PC-9 (cell line): ENCODE measurements at regions not wholly inside any gene's neighbourhood (a gene's known extent, or its start where the extent isn't known, plus 50 kb on each side); places are given as distances from the start of the nearest gene placed in this dataset.

Experiments used
- BruUV-seq: library from RNA; stranded (reverse); fragments of 400-500 nt; replicated peaks from 2 replicates; lab custom pipeline; 2021; lab: Mats Ljungman, UMichigan
- CTCF ChIA-PET: fragments of 300-600 bp; sonication (Branson Sonifier 250); formaldehyde crosslinking; loops from one replicate; lab custom pipeline; 2022; ENCODE audit warnings: antibody characterized with exemption; lab: Charles Lee
- POLR2A ChIA-PET: fragments of 300-600 bp; sonication (Branson Sonifier 250); formaldehyde crosslinking; loops from one replicate; lab custom pipeline; 2022; ENCODE audit warnings: antibody characterized with exemption; ENCODE audit not compliant: unreplicated experiment; lab: Charles Lee
- DNase-seq, 2 experiments: peaks; one replicate each; pipeline versions ENCODE4 v3.0.0 to v3.0.0-alpha.2; 2015 to 2022; ENCODE audit warnings: mixed read lengths in 1 of 2
- H2AFZ ChIP-seq: fragments of 200-600 bp; sonication (generic); 2 replicates; pipeline ENCODE4 v1.8.1; 2017; ENCODE audit warnings: antibody characterized with exemption
- H3F3A ChIP-seq: fragments of 200-600 bp; sonication (generic); 2 replicates; pipeline ENCODE4 v1.8.1; 2017; ENCODE audit warnings: antibody characterized with exemption, mild to moderate bottlenecking, low read depth; ENCODE audit not compliant: insufficient read depth
- H3K27ac ChIP-seq: fragments of 200-600 bp; sonication (generic); 2 replicates; pipeline ENCODE4 v1.6.1; 2016; ENCODE audit warnings: mixed run types
- H3K27me3 ChIP-seq: fragments of 200-600 bp; sonication (generic); 2 replicates; pipeline ENCODE4 v1.6.1; 2016; ENCODE audit warnings: low read depth, mixed run types; ENCODE audit not compliant: insufficient read depth
- H3K36me3 ChIP-seq: fragments of 200-600 bp; sonication (generic); 2 replicates; pipeline ENCODE4 v1.6.1; 2016; ENCODE audit warnings: low read depth, mixed run types
- H3K4me1 ChIP-seq: fragments of 200-600 bp; sonication (generic); replicated peaks from 2 replicates; pipeline ENCODE4 v1.6.1; 2016; ENCODE audit warnings: mixed run types; ENCODE audit not compliant: insufficient read depth
- H3K4me2 ChIP-seq: fragments of 200-600 bp; sonication (generic); 2 replicates; pipeline ENCODE4 v1.6.1; 2017; ENCODE audit warnings: mixed run types
- H3K4me3 ChIP-seq: fragments of 200-600 bp; sonication (generic); 2 replicates; pipeline ENCODE4 v1.6.1; 2016; ENCODE audit warnings: mixed run types
- H3K79me2 ChIP-seq: fragments of 200-600 bp; sonication (generic); 2 replicates; pipeline ENCODE4 v1.6.1; 2017; ENCODE audit warnings: low read depth, mixed run types
- H3K9me2 ChIP-seq: fragments of 200-600 bp; sonication (generic); 2 replicates; pipeline ENCODE4 v1.8.1; 2017; ENCODE audit warnings: mild to moderate bottlenecking; ENCODE audit not compliant: insufficient read depth
- H3K9me3 ChIP-seq: fragments of 200-600 bp; sonication (generic); 2 replicates; pipeline ENCODE4 v1.8.1; 2016; ENCODE audit warnings: low read depth; ENCODE audit not compliant: insufficient read depth
- H4K20me1 ChIP-seq: fragments of 200-600 bp; sonication (generic); 2 replicates; pipeline ENCODE4 v1.8.1; 2017; ENCODE audit not compliant: insufficient read depth
- EZH2 ChIP-seq: fragments of 200-600 bp; sonication (generic); IDR thresholded peaks from 2 replicates; pipeline ENCODE4 v1.8.0; 2017; ENCODE audit warnings: antibody characterized with exemption, low read depth
- intact Hi-C: fragments of 100-400 bp; cut with micrococcal nuclease; formaldehyde crosslinking; loops from one replicate; pipeline ENCODE4 v1.10.0; 2022; ENCODE audit not compliant: unreplicated experiment
- TF ChIP-seq, protein P1 (sequence below): fragments of 200-600 bp; sonication (generic); conservative IDR thresholded peaks from 2 replicates; pipeline ENCODE4 v1.6.1; 2017; ENCODE audit warnings: mixed run types, antibody characterized with exemption, mild to moderate bottlenecking, moderate library complexity

DNA sequence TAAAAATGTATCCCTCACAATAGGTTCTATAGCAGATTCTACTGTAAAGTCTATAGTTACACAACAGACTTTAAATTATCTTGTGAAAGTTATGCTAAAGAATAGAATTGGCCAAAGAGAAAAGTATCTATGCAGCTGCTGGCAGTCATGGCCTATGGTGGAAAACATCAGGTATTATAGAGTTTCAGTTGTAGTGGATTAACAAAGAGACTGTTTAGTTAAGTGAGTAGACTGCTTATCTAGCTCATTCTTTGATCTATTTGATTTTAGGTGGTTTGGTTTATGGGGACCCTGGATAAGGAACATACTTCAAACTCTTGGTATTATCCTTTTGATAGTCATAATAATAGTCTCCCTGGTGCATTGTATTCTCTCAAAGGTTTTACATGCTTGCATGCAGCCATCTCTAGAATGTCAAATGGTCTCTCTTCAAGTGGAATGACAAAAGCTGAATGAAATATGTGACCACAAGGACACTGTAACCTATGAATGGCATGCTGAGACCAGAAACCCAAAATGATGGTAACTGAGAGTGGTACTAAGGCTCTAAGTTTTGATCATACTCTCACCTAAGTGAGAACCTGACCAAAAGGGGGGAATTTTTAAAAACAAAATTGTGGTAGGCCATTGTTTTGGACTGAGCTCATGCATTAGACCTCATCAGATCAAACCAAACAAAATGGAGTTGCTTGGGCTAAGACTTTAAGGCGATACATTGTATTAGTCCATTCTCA lies 54.9 kb upstream of the NAMPT start:
- Histone ChIP-seq H4K20me1 (no peaks in the 10 kb centered on the region), H2AFZ (no peak overlapping the region), H3K4me3 (no peak overlapping the region), H3K4me1 (peaks cover 6% of the 10 kb centered on the region), H3K9me3 (peaks cover 27% of the 10 kb centered on the region), H3F3A (peaks cover 2% of the 10 kb centered on the region; the same call in 1 of the 2 replicates), H3K27ac (no peak overlapping the region), H3K36me3 (0 out of 2 replicates have a peak, but pooled peaks cover under 1% of the 10 kb centered on the region), H3K79me2 (no peaks in the 10 kb centered on the region; the same call in 1 of the 2 replicates), H3K4me2 (no peak overlapping the region), H3K27me3 (no peaks in the 10 kb centered on the region), H3K9me2 (no peaks in the 10 kb centered on the region)
- TF ChIP-seq EZH2: no peak
- TF ChIP-seq, protein P1, sequence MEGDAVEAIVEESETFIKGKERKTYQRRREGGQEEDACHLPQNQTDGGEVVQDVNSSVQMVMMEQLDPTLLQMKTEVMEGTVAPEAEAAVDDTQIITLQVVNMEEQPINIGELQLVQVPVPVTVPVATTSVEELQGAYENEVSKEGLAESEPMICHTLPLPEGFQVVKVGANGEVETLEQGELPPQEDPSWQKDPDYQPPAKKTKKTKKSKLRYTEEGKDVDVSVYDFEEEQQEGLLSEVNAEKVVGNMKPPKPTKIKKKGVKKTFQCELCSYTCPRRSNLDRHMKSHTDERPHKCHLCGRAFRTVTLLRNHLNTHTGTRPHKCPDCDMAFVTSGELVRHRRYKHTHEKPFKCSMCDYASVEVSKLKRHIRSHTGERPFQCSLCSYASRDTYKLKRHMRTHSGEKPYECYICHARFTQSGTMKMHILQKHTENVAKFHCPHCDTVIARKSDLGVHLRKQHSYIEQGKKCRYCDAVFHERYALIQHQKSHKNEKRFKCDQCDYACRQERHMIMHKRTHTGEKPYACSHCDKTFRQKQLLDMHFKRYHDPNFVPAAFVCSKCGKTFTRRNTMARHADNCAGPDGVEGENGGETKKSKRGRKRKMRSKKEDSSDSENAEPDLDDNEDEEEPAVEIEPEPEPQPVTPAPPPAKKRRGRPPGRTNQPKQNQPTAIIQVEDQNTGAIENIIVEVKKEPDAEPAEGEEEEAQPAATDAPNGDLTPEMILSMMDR: no peak
- ChIA-PET CTCF (no interaction called here), POLR2A (no interaction called here)
- DNase-seq: no peak
- no TSS peak for BruUV-seq
- intact Hi-C loops: loop anchor here (10.0 kb wide), 1 partner anchor 435 kb away; no protein-coding TSS in a partner anchor

DNA sequence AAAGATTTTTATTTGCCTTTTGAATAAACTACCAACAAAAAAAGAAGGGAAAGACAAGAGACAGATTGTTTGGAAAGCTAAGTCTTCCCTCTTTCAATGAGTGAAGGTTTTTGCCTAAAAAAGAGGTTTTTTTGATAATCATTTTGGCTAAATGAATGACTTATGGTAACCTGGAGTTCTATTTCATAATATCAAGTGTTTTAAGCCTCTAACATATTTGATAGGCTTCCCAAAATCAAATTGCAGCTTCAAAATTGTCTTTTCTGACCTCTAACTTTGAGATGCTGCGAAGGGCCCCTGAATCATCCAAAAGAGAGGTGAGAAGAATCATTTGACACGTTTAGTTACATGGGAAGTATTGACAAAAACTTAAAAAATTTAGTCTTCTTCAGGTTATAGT lies 53.0 kb upstream of the NAMPT start:
- no peak overlapping the region for H3K27ac ChIP-seq
- ChIA-PET POLR2A (no interaction called here), CTCF (no interaction called here)
- DNase-seq: no peak
- H2AFZ ChIP-seq: no peak overlapping the region
- H4K20me1 ChIP-seq: no peaks in the 10 kb centered on the region
- H3K36me3 ChIP-seq: no peaks in the 10 kb centered on the region
- H3K9me2 ChIP-seq: no peaks in the 10 kb centered on the region
- H3K4me2 ChIP-seq: no peak overlapping the region
- no peaks in the 10 kb centered on the region for H3K79me2 ChIP-seq
- intact Hi-C loops: no loop called here
- no peak overlapping the region for H3K4me3 ChIP-seq
- TF ChIP-seq, protein P1: no peak
- TF ChIP-seq EZH2: no peak
- BruUV-seq: no TSS peak
- peaks cover 16% of the 10 kb centered on the region for H3K9me3 ChIP-seq
- H3K27me3 ChIP-seq: no peaks in the 10 kb centered on the region
- H3F3A ChIP-seq: no peaks in the 10 kb centered on the region
- no peaks in the 10 kb centered on the region for H3K4me1 ChIP-seq

DNA sequence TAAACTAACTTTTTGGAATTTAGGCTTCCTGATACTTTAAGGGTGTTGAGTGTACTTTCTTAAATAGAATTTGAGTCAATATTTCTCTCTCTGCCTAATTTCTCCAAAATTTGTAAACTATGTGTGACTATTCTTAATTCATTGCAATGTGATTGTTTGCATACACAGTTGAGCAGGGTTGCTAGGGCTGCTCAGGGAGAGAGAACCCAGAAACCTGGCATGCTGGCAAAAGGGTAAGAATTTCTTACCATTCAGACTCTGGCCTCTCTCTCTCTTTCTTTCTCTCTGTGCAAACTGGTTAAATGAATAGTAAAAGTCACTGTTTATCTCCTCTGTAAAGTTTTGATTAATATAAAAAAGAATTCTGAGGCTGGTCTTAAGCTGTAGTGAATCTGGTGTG lies 51.0 kb upstream of the NAMPT start:
- Histone ChIP-seq H3K36me3 (no peaks in the 10 kb centered on the region), H3K4me3 (no peak overlapping the region), H3F3A (no peaks in the 10 kb centered on the region), H4K20me1 (no peaks in the 10 kb centered on the region), H3K9me2 (no peaks in the 10 kb centered on the region), H2AFZ (no peak overlapping the region), H3K4me2 (no peak overlapping the region), H3K27ac (no peak overlapping the region), H3K9me3 (no peaks in the 10 kb centered on the region; the same call in 1 of the 2 replicates), H3K79me2 (no peaks in the 10 kb centered on the region), H3K4me1 (no peaks in the 10 kb centered on the region), H3K27me3 (no peaks in the 10 kb centered on the region)
- no peak for DNase-seq
- intact Hi-C loops: no loop called here
- no TSS peak for BruUV-seq
- TF ChIP-seq EZH2: no peak
- TF ChIP-seq, protein P1: no peak
- CTCF ChIA-PET: no interaction called here
- POLR2A ChIA-PET: no interaction called here
